22Rv1 (cell line): ENCODE measurements at regions not wholly inside any gene's neighbourhood (a gene's known extent, or its start where the extent isn't known, plus 50 kb on each side); places are given as distances from the start of the nearest gene placed in this dataset.

ENCODE experiments used
- H3K27ac ChIP-seq: fragments of 450-650 bp; 2 replicates; pipeline ENCODE4 v1.5.1; 2017
- ZFX ChIP-seq: fragments of 450-650 bp; IDR thresholded peaks from 2 replicates; pipeline ENCODE4 v1.6.1; 2017; ENCODE audit warnings: antibody characterized with exemption, borderline replicate concordance
- TF ChIP-seq, protein P1 (sequence below): fragments of 450-650 bp; IDR thresholded peaks from 2 replicates; pipeline ENCODE4 v1.5.1; 2017; ENCODE audit warnings: mild to moderate bottlenecking

DNA sequence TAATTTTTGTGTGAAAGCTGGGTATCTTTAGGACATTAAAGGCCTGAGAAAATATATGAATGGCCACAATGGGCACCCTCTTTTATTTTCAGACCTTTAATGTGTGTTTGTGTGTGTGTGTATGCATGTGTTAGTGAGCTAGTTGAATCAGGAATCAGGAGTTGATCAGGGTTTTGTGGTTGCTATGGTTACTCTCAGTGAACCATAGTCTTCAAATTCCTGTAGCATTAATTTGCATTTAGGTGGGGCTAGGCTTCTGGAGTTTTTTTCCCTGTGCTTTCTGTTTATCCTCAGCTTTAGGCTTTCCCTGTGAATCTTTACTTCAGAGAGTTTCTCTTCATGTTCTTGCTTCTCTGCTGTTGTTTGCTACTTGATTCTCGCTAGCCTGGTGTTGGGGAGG is 122.0 kb upstream of the ONECUT1 start:
- H3K27ac ChIP-seq, result no peak overlapping the region
- TF ChIP-seq, protein P1, sequence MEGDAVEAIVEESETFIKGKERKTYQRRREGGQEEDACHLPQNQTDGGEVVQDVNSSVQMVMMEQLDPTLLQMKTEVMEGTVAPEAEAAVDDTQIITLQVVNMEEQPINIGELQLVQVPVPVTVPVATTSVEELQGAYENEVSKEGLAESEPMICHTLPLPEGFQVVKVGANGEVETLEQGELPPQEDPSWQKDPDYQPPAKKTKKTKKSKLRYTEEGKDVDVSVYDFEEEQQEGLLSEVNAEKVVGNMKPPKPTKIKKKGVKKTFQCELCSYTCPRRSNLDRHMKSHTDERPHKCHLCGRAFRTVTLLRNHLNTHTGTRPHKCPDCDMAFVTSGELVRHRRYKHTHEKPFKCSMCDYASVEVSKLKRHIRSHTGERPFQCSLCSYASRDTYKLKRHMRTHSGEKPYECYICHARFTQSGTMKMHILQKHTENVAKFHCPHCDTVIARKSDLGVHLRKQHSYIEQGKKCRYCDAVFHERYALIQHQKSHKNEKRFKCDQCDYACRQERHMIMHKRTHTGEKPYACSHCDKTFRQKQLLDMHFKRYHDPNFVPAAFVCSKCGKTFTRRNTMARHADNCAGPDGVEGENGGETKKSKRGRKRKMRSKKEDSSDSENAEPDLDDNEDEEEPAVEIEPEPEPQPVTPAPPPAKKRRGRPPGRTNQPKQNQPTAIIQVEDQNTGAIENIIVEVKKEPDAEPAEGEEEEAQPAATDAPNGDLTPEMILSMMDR, result no peak
- TF ChIP-seq ZFX, result no peak

DNA sequence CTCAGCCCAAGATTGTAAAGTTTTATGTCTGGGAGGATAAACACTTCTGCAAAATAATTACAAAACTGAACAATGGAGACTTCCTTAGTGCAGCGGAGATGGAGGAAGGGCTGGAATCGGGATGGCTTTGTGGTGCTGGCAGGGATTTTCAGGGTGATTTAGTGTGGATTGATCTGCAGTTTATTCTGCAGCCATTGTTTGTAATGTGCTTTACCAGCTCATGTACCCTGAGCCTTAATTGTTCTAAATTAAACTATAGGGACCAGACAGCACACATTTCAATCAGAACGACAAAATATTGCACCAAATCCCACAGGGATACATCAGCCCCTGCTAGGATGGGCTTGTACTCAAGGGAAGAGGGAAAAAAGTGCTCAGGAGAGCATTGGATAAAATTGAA is 103.2 kb upstream of the ONECUT1 start:
- TF ChIP-seq, protein P1, result no peak
- TF ChIP-seq ZFX, result no peak
- H3K27ac ChIP-seq, result no peak overlapping the region

DNA sequence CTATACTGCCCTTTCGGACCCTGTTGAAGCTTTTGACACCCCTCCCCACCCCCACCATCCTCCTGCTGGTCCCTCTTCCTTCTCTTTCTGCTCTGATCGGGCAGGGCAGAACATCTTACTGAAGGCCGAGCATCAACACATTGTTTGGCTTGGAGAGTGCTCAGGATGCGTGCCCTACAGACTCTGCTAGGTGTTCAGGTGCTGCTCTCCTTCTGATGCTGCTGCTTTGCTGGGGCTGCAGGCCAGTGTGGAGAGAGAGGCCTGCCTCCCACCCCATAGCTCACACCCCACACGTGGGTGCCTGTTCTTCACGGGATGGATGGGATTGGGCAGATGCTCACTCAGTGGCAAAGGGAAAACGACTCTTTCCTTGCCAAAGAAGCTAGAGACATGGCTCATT is 89.8 kb upstream of the ONECUT1 start:
- TF ChIP-seq, protein P1, result no peak
- no peak for TF ChIP-seq ZFX
- no peak overlapping the region for H3K27ac ChIP-seq

DNA sequence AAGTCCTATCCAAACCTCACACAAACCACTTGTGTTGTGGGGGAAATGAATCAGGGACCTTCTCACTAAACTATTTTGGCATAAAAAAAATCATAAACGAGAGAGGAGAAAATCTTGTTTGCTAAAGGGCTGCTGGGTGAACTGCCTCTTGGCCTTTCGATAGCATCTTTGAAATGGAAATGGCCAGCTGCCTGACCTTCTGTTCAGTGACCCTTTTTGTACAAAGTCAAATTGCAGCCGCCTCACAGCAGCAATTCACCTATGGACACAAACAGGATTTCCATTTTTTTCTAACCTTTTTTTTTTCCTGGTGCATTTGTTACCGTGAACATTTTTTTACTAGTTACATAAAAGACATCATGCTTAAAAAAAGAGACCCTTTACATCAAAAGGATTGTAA is 89.0 kb upstream of the ONECUT1 start:
- TF ChIP-seq, protein P1, result no peak
- no peak for TF ChIP-seq ZFX
- H3K27ac ChIP-seq, result no peak overlapping the region

DNA sequence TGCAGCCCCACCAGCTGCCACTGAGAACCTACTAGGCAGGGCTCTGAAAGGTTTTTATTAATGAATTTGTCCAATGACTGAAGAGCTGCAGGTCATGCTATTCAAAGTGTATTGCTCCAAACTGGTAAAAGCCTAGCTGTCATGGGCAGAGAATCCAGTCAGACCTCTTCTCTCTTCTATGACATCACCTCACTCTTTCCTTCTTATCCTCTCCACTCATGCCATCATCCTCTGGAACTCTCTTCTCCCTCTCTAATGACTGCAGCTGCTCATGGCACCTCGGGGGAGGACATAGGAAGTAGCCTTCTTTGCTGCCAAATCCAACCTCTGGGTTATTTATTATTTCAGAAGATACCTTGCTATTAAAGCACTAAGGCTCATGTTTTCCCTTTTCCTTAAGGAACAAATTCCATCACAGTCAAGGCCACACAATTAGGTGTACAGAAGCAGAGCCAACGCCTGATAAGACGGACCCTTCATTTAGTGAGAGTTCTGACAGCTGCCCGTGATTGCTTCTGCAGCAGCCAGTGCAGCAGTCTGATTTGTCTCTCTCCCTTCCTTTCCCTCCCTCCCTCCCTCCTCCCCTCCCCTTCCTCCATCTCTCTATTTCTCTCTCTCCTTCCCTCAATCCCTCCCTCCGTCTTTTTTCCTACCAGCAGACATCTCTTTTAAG is 87.0 kb upstream of the ONECUT1 start:
- no peak overlapping the region for H3K27ac ChIP-seq
- no peak for TF ChIP-seq ZFX
- TF ChIP-seq, protein P1, result no peak

DNA sequence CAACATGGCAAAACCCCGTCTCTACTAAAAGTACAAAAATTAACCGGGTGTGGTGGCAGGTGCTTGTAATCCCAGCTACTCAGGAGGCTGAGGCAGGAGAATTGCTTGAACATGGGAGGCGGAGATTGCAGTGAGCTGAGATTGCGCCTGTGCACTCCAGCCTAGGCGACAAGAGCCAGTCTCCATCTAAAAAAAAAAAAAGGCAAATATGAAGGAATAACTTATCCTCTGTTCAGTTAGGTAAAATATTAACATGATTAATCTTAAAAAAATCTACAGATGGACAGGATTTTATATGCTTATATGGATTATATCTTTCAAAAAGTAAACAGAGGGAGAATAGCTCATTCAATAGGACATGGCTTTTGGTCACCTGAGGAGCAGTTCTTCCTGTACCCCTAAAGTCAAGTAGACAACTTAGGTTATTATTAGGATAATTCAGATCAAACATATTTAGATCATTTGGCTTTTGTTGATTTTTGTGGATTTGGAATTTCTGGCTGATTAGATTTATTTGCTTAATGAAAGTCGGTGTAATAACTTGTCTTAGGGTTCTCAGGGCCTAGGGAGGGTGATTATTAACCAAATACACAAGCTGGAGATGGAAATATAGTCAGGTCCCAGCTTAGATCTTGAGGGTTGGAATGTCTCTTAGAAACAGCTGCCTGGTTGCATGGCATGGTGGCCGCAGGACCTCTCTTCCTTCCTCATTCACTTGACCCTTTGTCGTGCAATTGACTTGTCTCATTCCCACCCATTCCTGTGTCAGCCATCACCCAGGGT is 82.1 kb upstream of the ONECUT1 start:
- TF ChIP-seq, protein P1, result no peak
- TF ChIP-seq ZFX, result no peak
- no peak overlapping the region for H3K27ac ChIP-seq

DNA sequence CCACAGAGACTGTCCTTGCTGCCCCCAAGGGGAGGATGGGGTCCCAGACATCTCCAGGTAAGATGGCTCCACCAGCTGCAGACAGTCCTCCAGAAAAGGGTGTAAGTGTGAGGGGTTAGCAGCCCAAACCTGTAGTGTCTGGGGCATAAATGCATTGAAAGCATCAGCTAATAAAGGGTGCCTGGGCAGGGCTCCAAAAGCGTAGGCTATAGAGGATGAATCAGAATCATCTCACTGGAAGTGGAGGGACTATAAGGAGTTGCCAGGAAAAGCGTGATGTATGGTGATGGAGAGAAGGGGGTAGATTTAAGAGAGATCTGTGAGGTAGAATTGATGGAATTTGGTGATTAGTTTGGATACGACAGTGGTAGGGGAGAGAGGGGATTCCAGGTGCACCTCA is 79.9 kb upstream of the ONECUT1 start:
- no peak for TF ChIP-seq ZFX
- TF ChIP-seq, protein P1, result no peak
- no peak overlapping the region for H3K27ac ChIP-seq
